Testis (tissue), 2 donors: ENCODE measurements at regions not wholly inside any gene's neighbourhood (a gene's known extent, or its start where the extent isn't known, plus 50 kb on each side); places are given as distances from the start of the nearest gene placed in this dataset.

Experiments
- POLR2A ChIP-seq: fragments of 450-650 bp; IDR thresholded peaks from one replicate; pipeline ENCODE4 v1.6.1; 2017; ENCODE audit warnings: antibody characterized with exemption, mild to moderate bottlenecking, moderate library complexity
- TF ChIP-seq, protein P1 (sequence below), 3 experiments: fragments of 450-650 bp in 2 of 3; fragments of 200-600 bp in 1 of 3; sonication (generic) in 1 of 3; IDR thresholded peaks; one replicate each; pipeline ENCODE4 v1.5.1; 2016 to 2019; ENCODE audit warnings: antibody characterized with exemption in 3 of 3, mild to moderate bottlenecking in 2 of 3, moderate library complexity in 1 of 3

- no peak for TF ChIP-seq POLR2A
- TF ChIP-seq, protein P1, sequence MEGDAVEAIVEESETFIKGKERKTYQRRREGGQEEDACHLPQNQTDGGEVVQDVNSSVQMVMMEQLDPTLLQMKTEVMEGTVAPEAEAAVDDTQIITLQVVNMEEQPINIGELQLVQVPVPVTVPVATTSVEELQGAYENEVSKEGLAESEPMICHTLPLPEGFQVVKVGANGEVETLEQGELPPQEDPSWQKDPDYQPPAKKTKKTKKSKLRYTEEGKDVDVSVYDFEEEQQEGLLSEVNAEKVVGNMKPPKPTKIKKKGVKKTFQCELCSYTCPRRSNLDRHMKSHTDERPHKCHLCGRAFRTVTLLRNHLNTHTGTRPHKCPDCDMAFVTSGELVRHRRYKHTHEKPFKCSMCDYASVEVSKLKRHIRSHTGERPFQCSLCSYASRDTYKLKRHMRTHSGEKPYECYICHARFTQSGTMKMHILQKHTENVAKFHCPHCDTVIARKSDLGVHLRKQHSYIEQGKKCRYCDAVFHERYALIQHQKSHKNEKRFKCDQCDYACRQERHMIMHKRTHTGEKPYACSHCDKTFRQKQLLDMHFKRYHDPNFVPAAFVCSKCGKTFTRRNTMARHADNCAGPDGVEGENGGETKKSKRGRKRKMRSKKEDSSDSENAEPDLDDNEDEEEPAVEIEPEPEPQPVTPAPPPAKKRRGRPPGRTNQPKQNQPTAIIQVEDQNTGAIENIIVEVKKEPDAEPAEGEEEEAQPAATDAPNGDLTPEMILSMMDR (IDR thresholded peaks at IDR 0.05) = no peak
These were observed 417.6 kb upstream of the AUTS2 start for GRCh38 chr7:69180662-69181061.
